Gastrocnemius medialis (tissue), 4 donors: ENCODE measurements at regions not wholly inside any gene's neighbourhood (a gene's known extent, or its start where the extent isn't known, plus 50 kb on each side); places are given as distances from the start of the nearest gene placed in this dataset.

ENCODE experiments used
- ATAC-seq, 2 donors: fragments of 150-250 bp; one replicate each; pipeline ENCODE4 v1.9.1; 2016
- DNase-seq, 2 donors: peaks; one replicate each; pipeline ENCODE4 v3.0.0-alpha.2; 2019
- H3K27ac ChIP-seq, 4 donors: fragments of 200-600 bp; sonication (generic); 1 replicate in 1 of 4; 2 replicates in 3 of 4; pipeline ENCODE4 v1.5.1; 2016 to 2018; ENCODE audit warnings: mild to moderate bottlenecking in 2 of 4, moderate library complexity in 1 of 4
- H3K27me3 ChIP-seq, 3 donors: fragments of 200-600 bp; sonication (generic) in 2 of 3; 1 replicate in 1 of 3; 2 replicates in 2 of 3; pipeline versions ENCODE4 v1.5.1 to v1.6.0; 2016 to 2019; ENCODE audit warnings: mild to moderate bottlenecking in 1 of 3, moderate library complexity in 1 of 3
- H3K36me3 ChIP-seq, 2 donors: fragments of 200-600 bp; sonication (generic) in 1 of 2; one replicate each; pipeline ENCODE4 v1.5.1; 2017 to 2018
- H3K4me1 ChIP-seq, 2 donors: fragments of 200-600 bp; sonication (generic) in 1 of 2; one replicate each; pipeline ENCODE4 v1.5.1; 2016 to 2017; ENCODE audit warnings: mild to moderate bottlenecking in 2 of 2
- H3K4me3 ChIP-seq, 4 donors: fragments of 200-600 bp; sonication (generic) in 3 of 4; 1 replicate in 1 of 4; 2 replicates in 3 of 4; pipeline ENCODE4 v1.5.1; 2016 to 2019; ENCODE audit warnings: mild to moderate bottlenecking in 2 of 4
- H3K9me3 ChIP-seq, 3 donors: fragments of 200-600 bp; sonication (generic) in 2 of 3; 1 replicate in 1 of 3; 2 replicates in 2 of 3; pipeline ENCODE4 v1.5.1; 2016 to 2019
- CTCF ChIP-seq, 5 experiments: fragments of 450-650 bp in 3 of 5; fragments of 200-600 bp in 2 of 5; sonication (generic) in 2 of 5; IDR thresholded peaks in 4 of 5; conservative IDR thresholded peaks in 1 of 5; 1 replicate in 4 of 5; 2 replicates in 1 of 5; pipeline ENCODE4 v1.5.1; 2016 to 2019; ENCODE audit warnings: antibody characterized with exemption in 5 of 5, mild to moderate bottlenecking in 3 of 5, moderate library complexity in 3 of 5
- POLR2A ChIP-seq, 2 donors: fragments of 450-650 bp; IDR thresholded peaks; one replicate each; pipeline ENCODE4 v1.6.1; 2017; ENCODE audit warnings: antibody characterized with exemption in 2 of 2, mild to moderate bottlenecking in 2 of 2, moderate library complexity in 2 of 2
- in situ Hi-C, 4 donors: fragments of 200-750 bp; cut with MboI; loops; one replicate each; pipeline versions ENCODE4 v1.15.0 to v1.8.0; 2017; ENCODE audit warnings: low sequenced_read_pairs in 4 of 4
- intact Hi-C: fragments of 100-400 bp; cut with DNase I; formaldehyde crosslinking; loops from one replicate; pipeline ENCODE4 v1.15.1; 2023; ENCODE audit warnings: low total_unique reads

- H3K36me3 ChIP-seq: no peaks in the 10 kb centered on the region
- DNase-seq (peak; percentile 40 to 76), ATAC-seq (peak; percentile 67 to 77)
- in situ Hi-C loops (no loop called here), intact Hi-C loops (loop anchor here (2.0 kb wide), 1 partner anchor 13 kb away; no protein-coding TSS in a partner anchor)
- H3K27me3 ChIP-seq: no peaks in the 10 kb centered on the region
- no peak for TF ChIP-seq CTCF (IDR thresholded peaks at IDR 0.05 in 4 of 5, conservative IDR thresholded peaks at IDR 0.05 in 1 of 5)
- TF ChIP-seq POLR2A (IDR thresholded peaks at IDR 0.05): no peak
- H3K4me3 ChIP-seq: peak overlapping the region in 1 of 4 donors; percentile 4
- peaks cover 82 to 88% of the 10 kb centered on the region in 2 donors for H3K4me1 ChIP-seq
- peak overlapping the region; percentile 79 to 96 (median 80) for H3K27ac ChIP-seq
- no peaks in the 10 kb centered on the region for H3K9me3 ChIP-seq
These were observed 57.9 kb upstream of the PNMA1 start for GRCh38 chr14:73771848-73772638.

DNA sequence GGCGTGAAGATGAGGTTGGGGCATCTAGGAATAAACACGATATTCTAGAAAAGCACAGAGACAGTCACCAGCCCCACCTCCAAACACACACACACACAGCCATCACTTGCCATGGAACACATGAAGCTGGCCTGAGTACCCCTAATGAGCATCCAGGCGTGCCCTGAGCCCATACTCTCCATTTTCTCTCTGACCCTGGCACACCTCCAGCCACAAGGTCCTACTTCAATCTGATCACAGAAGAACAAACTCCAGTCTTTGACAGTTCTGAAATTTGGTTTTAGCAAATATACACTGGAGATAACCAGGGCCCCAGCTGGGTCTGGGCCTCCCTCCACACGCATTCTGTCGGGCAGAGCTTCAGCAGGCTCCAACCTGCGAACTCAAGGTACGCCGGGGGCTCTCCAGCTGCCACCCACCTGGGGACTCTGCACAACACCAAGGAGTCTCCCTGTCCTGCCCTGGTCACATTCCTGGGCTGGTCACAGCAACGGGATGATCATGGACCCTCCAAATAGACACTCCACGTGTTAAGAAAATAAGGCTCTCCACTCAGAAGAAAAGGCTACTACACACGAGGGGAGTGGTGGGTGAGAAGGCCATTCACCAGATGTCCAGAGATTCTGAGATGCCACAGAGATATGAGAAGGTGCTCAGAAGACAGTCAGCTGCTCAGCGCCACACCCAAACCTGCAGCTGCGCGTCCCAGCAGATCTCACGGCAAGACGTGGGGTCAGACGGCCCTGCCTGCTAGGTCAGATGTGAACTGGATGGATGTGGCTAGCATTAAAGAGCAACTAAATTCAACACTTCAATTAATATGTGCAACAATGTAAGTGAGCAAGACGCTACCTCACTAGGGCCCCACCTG, 57.0 kb upstream of the PNMA1 start:
- Histone ChIP-seq H3K4me1 (peaks cover 84 to 89% of the 10 kb centered on the region in 2 donors), H3K27ac (peak overlapping the region; percentile 79 to 96 (median 80)), H3K9me3 (no peaks in the 10 kb centered on the region), H3K36me3 (no peaks in the 10 kb centered on the region), H3K27me3 (no peaks in the 10 kb centered on the region), H3K4me3 (no peak overlapping the region)
- DNase-seq: no peak
- intact Hi-C loops (loop anchor here (2.0 kb wide), 1 partner anchor 14 kb away; no protein-coding TSS in a partner anchor), in situ Hi-C loops (no loop called here)
- TF ChIP-seq POLR2A (IDR thresholded peaks at IDR 0.05): no peak
- TF ChIP-seq CTCF (IDR thresholded peaks at IDR 0.05 in 4 of 5, conservative IDR thresholded peaks at IDR 0.05 in 1 of 5): no peak
- ATAC-seq: peak; percentile 5 to 23

- ATAC-seq (no peak), DNase-seq (no peak)
- no peak overlapping the region for H3K4me3 ChIP-seq
- intact Hi-C loops (no loop called here), in situ Hi-C loops (no loop called here)
- no peaks in the 10 kb centered on the region for H3K9me3 ChIP-seq
- H3K36me3 ChIP-seq: no peaks in the 10 kb centered on the region
- H3K27ac ChIP-seq: peak overlapping the region; percentile 89 to 98 (median 94)
- H3K27me3 ChIP-seq: no peaks in the 10 kb centered on the region
- no peak for TF ChIP-seq CTCF (IDR thresholded peaks at IDR 0.05 in 4 of 5, conservative IDR thresholded peaks at IDR 0.05 in 1 of 5)
- TF ChIP-seq POLR2A (IDR thresholded peaks at IDR 0.05): no peak
- H3K4me1 ChIP-seq: peaks cover 87 to 90% of the 10 kb centered on the region in 2 donors
These were observed 53.9 kb upstream of the PNMA1 start for GRCh38 chr14:73768107-73768506.

DNA sequence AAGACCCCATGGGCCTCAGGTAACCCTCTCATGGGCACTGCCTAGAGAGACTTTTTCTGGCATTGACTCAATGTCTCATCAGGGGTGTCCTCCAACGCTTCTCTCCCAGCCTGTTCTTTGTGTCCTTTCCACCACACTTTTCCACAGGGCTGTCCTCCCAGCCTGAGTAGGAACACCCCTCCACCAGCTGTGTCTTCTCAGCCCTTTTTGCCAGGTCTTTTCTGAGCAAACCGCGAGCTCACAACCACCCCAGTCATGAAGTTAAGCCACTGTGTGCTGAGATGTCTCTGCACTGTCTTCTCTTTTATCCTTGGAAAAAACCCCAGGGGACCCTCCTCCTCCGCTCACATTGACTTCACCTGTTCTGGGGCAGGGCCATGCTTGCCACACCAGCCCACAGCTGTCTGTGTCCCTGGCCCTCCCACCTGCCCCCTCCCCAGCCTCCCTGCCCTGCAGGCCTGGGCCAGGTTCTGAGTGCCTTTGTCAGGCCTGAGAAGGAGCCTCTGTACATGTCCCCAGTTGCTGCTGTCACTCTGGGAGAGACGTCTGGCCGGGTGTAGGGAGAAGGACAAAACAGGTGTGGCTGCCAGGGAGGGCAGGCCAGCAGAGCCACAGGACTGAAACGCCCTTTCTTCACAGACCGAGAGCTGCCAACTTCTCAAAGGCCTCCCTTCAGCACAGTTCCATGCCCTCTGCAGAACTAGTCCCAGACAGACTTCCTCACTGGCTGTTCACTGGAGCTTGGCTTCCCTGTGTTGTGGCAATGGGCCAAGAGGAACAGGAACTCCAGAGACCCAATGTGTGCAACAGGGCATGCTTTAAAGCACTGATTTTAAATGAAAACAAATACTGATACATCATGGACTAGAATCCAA, 50.5 kb upstream of the PNMA1 start:
- in situ Hi-C loops: no loop called here
- ATAC-seq (peak; percentile 69 to 76), DNase-seq (peak; percentile 98 to 99)
- H3K4me3 ChIP-seq: no peak overlapping the region
- H3K27ac ChIP-seq: peak overlapping the region; percentile 89 to 98 (median 94)
- H3K36me3 ChIP-seq: no peaks in the 10 kb centered on the region
- no peaks in the 10 kb centered on the region for H3K27me3 ChIP-seq
- no peaks in the 10 kb centered on the region for H3K9me3 ChIP-seq
- H3K4me1 ChIP-seq: peaks cover 84 to 88% of the 10 kb centered on the region in 2 donors
- intact Hi-C loops: no loop called here
- no peak for TF ChIP-seq POLR2A (IDR thresholded peaks at IDR 0.05)
- no peak for TF ChIP-seq CTCF (IDR thresholded peaks at IDR 0.05 in 4 of 5, conservative IDR thresholded peaks at IDR 0.05 in 1 of 5)
